Small intestine (tissue), 7 donors: ENCODE measurements at regions not wholly inside any gene's neighbourhood (a gene's known extent, or its start where the extent isn't known, plus 50 kb on each side); places are given as distances from the start of the nearest gene placed in this dataset.
"Not testable (repeated sequence)": the region's sequence is repeated elsewhere in the genome, so short reads cannot be mapped to it uniquely, and the experiment has no call there.

Experiments used
- DNase-seq, 2 donors: peaks; one replicate each; pipeline versions ENCODE4 v3.0.0 to v3.0.0-alpha.2; 2013
- FAIRE-seq: peaks from 2 replicates; lab custom pipeline; 2012; peaks lifted over from hg19 to GRCh38; lab: Jason Lieb, UNC
- H3K27ac ChIP-seq, 3 donors: one replicate each; pipeline ENCODE4 v1.5.1; 2013; ENCODE audit warnings: low read length in 2 of 3, mild to moderate bottlenecking in 2 of 3, control low read depth in 1 of 3, inconsistent platforms in 1 of 3, low read depth in 1 of 3, moderate library complexity in 1 of 3
- H3K27me3 ChIP-seq, 3 donors: one replicate each; pipeline ENCODE4 v1.6.1; 2013; ENCODE audit warnings: low read length in 3 of 3, inconsistent platforms in 1 of 3; ENCODE audit not compliant: control insufficient read depth in 3 of 3, insufficient read depth in 3 of 3
- H3K36me3 ChIP-seq, 3 donors: one replicate each; pipeline ENCODE4 v1.6.1; 2013; ENCODE audit warnings: low read length in 3 of 3, inconsistent platforms in 1 of 3, low read depth in 1 of 3, mild to moderate bottlenecking in 1 of 3, moderate library complexity in 1 of 3; ENCODE audit not compliant: control insufficient read depth in 3 of 3, insufficient read depth in 2 of 3
- H3K4me1 ChIP-seq, 3 donors: one replicate each; pipeline ENCODE4 v1.6.1; 2013; ENCODE audit warnings: low read length in 2 of 3, inconsistent platforms in 1 of 3, low read depth in 1 of 3, mild to moderate bottlenecking in 1 of 3, moderate library complexity in 1 of 3; ENCODE audit not compliant: control insufficient read depth in 3 of 3, insufficient read depth in 2 of 3
- H3K4me3 ChIP-seq, 3 donors: one replicate each; pipeline ENCODE4 v1.5.1; 2013; ENCODE audit warnings: low read length in 3 of 3, control low read depth in 1 of 3, inconsistent platforms in 1 of 3, low read depth in 1 of 3, mild to moderate bottlenecking in 1 of 3, moderate library complexity in 1 of 3
- H3K9me3 ChIP-seq, 2 donors: one replicate each; pipeline ENCODE4 v1.6.1; 2013; ENCODE audit warnings: low read depth in 1 of 2, low read length in 1 of 2; ENCODE audit not compliant: control insufficient read depth in 2 of 2, insufficient read depth in 1 of 2
- WGBS, 3 donors: extraction: QIAGEN DNeasy Blood & Tissue Kit; methylation state at CpG; one replicate each; pipeline ENCODE4 v1.1.7; 2013; 5-methylcytosine and 5-hydroxymethylcytosine counted together
- donor health status: healthy with polysubstance abuse.
- donor health status: control.
- donor health status: control.
- donor health status: Bipolar disorder and iron deficiency.
- donor health status: healthy.

DNA sequence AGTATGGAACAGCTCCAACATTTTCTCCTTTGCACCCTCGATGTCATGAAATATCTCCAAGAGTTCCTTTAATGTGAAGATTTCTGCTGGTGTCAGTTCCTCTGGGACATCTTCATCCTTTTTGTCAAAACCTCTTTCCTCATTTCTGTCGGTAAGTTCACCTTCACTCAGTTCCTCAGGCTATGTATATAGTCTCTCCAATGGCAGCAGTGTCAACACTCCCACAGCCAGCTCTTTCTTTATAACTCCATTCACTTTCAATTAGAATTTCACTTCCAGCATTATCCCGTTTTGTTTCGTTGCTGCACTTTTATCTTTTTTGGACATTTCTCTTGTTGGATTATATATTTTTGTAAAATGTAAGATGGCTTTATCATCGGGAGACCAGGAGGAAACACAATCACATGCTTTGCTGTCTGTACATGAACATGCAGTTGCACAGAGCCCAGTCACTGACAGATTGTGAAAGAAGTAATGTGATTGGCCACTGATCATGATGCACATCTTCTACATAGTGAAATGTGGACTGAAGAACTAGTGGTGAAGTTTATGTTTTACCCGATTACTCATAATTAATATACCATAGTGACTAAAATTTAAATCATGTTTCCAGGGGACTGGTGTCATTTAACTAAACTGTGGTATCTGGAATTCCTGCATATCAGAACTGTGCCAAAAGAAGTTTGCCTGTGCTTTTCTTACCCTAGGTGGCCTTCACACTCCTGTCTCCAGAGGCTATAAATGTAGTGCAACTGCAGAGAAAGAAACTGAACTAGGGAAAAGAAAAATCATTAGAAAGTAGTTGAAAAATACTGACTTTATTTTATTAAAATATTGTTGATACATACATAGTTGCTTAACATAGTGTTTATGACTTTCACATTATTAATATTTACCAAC lies 289.6 kb downstream of the PPP1R3A start:
- no peaks in the 10 kb centered on the region for H3K27me3 ChIP-seq
- no peaks in the 10 kb centered on the region for H3K9me3 ChIP-seq
- no peaks in the 10 kb centered on the region for H3K4me1 ChIP-seq
- H3K4me3 ChIP-seq, result no peak overlapping the region
- no peaks in the 10 kb centered on the region for H3K36me3 ChIP-seq
- DNase-seq (no peak), FAIRE-seq (no peak)
- no peak overlapping the region for H3K27ac ChIP-seq
- WGBS, 3 donors, result 77 to 82% (median 81%) methylated on average over 6 of the region's 6 CpGs

DNA sequence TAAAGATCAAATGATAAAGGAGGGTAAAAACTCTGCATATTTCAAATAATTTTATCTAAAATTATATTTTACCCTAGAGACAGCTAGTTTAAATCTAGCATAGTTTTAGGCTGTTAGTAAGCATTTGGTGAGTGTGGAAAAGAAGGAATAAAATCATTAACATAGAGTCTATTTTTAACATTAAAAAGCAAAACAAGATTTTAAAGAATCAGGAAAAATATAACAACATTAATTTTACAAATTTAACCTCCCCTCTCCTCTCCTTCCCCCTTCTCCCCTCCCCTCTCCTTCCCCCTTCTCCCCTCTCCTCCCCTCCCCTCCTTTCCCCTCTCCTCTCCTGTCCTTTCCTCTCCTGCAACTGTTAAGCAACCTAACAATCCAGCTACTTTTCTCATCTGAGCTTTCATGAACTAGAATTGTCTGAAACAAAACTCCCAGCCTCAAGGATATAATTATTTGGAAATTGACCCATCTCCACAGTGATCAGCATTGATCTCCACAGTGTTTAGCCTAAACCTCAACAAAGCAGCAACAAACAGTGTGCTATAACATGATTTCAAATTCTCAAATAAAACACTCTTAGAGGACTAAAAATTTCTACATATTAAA lies 293.2 kb downstream of the PPP1R3A start:
- no peak for FAIRE-seq
- peaks cover 0 to 3% of the 10 kb centered on the region in 2 donors for H3K9me3 ChIP-seq
- no peak overlapping the region for H3K27ac ChIP-seq
- no peak overlapping the region for H3K4me3 ChIP-seq
- no peaks in the 10 kb centered on the region for H3K4me1 ChIP-seq
- no peaks in the 10 kb centered on the region for H3K27me3 ChIP-seq
- DNase-seq, result no peak
- H3K36me3 ChIP-seq, result no peaks in the 10 kb centered on the region

DNA sequence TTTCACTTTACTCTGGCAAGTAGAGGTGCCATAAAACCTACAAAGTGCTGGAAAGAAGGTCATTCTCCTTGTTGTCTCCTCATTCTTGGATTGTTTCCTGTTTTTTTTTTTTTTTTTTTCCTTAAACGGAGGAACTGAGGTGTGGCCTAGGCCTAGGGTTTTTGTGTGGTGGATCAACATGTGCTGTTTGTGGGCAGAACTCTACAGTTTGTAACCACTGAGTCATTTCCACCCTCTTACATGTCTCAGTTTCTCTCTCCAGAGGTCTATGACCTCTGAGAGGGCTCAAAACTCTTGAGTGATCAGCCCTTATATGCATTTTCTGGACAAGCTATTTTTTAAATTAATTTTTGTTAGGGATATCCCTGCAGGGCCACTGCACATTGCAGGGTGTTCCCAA lies 296.0 kb downstream of the PPP1R3A start:
- H3K9me3 ChIP-seq, result peaks cover 0 to 6% of the 10 kb centered on the region in 2 donors
- H3K4me1 ChIP-seq, result no peaks in the 10 kb centered on the region
- no peak overlapping the region for H3K4me3 ChIP-seq
- no peaks in the 10 kb centered on the region for H3K27me3 ChIP-seq
- no peak for FAIRE-seq
- no peak overlapping the region for H3K27ac ChIP-seq
- whole genome bisulfite sequencing, 3 donors, result 67 to 89% (median 68%) methylated on average over 1 of the region's 1 CpG
- DNase-seq, result no peak
- H3K36me3 ChIP-seq, result no peaks in the 10 kb centered on the region

DNA sequence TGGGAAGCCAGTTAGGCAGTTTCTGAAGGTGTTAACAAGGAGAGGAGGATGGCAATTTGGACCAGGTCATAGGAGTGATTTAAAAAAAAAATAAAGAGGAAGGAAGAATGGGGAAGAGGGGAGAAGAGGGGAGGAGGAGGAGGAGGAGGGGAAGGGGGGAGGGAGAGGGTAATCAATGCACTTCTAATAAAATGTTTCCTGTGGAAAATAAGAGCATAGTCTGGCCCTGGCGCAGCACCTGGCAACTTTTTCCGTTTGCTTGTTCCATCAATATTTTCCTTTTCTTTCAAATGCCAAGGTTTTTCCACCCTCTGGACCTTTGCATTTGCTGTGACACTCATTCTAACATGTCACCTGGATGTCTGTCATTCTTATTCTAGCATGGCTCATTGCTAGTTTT lies 308.2 kb downstream of the PPP1R3A start:
- DNase-seq (no peak), FAIRE-seq (no peak)
- no peak overlapping the region for H3K27ac ChIP-seq
- WGBS, 3 donors, result 53 to 78% (median 61%) methylated on average over 2 of the region's 2 CpGs
- H3K36me3 ChIP-seq, result no peaks in the 10 kb centered on the region
- H3K9me3 ChIP-seq, result no peaks in the 10 kb centered on the region
- no peak overlapping the region for H3K4me3 ChIP-seq
- H3K27me3 ChIP-seq, result no peaks in the 10 kb centered on the region
- no peaks in the 10 kb centered on the region for H3K4me1 ChIP-seq

DNA sequence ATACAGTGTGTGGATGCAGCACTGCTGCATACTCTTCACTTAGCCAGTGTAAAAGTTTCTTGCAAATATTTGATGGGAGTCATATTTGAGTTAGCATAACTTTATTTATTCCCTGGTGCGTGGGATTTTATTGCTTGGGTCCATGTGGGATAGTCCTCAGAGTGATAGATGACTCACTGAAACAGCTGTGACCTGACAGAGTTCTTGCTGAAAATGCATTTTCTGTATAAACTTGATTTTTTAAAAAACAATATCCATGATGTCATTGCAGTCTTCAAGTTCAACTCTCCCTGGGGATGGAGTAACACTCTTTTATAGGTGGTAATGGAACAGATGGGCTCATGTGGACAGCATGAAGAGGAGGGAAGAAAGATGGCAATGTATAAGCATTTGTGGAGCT lies 310.0 kb downstream of the PPP1R3A start:
- FAIRE-seq, result no peak
- Histone ChIP-seq H3K4me1 (no peaks in the 10 kb centered on the region), H3K27me3 (no peaks in the 10 kb centered on the region), H3K36me3 (no peaks in the 10 kb centered on the region), H3K9me3 (no peaks in the 10 kb centered on the region), H3K4me3 (no peak overlapping the region), H3K27ac (no peak overlapping the region)
- WGBS, 3 donors, result 67 to 71% (median 71%) methylated on average over 1 of the region's 1 CpG
- no peak for DNase-seq

DNA sequence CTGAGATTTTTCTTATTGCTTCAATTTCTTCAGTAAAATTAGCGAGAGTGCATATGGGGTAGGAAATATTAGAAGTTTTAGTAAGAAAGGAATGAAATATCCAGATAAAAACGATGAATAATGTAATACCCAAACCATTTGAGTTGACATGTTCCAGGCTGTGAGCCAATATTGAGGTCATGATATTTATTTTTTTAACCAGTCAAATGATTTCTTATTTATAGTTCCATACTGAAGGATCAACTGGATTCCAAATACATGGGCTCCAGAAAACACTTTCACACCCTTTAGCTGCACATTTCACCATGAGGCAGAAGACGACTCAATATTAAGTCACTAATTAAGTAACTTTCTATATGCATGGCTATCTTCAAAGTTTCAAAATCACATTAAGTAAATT lies 312.5 kb downstream of the PPP1R3A start:
- Histone ChIP-seq H3K4me3 (no peak overlapping the region), H3K27ac (no peak overlapping the region), H3K9me3 (no peaks in the 10 kb centered on the region), H3K36me3 (no peaks in the 10 kb centered on the region), H3K27me3 (no peaks in the 10 kb centered on the region), H3K4me1 (no peaks in the 10 kb centered on the region)
- no peak for DNase-seq
- 68 to 79% (median 78%) methylated on average over 3 of the region's 3 CpGs for WGBS, 3 donors
- no peak for FAIRE-seq

DNA sequence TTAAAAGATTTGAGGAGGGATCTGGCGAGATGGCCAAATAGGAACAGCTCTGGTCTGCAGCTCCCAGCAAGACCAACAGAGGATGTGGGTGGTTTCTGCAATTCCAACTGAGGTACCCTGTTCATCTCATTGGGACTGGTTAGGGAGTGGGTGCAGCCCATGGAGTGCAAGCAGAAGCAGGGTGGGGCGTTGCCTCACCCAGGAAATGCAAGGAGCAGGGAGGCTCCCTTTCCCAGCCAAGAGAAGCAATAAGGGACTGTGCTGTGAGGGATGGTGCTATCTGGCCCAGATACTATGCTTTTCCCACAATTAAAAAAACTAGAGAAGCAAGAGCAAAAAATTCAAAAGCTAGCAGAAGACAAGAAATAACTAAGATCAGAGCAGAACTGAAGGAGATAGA lies 318.4 kb downstream of the PPP1R3A start:
- H3K36me3 ChIP-seq, H3K27ac ChIP-seq, DNase-seq, FAIRE-seq, H3K9me3 ChIP-seq, H3K4me1 ChIP-seq, H3K27me3 ChIP-seq, H3K4me3 ChIP-seq: not testable (repeated sequence)
- 54 to 72% (median 58%) methylated on average over 2 of the region's 2 CpGs for WGBS, 3 donors

DNA sequence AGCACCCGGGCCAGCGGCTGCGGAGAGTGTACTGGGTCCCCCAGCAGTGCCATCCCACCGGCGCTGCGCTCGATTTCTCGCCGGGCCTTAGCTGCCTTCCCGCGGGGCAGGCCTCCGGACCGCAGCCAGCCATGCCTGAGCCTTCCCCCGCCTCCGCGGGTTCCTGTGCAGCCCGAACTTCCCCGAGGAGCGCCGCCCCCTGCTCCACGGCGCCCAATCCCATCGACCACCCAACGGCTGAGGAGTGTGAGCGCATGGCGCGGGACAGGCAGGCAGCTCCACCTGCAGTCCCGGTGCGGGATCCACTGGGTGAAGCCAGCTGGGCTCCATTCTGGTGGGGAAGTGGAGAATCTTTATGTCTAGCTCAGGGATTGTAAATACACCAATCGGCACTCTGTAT lies 325.4 kb downstream of the PPP1R3A start:
- WGBS, 3 donors, result 90 to 96% (median 93%) methylated on average over 23 to 30 of the region's 30 CpGs
- H3K27me3 ChIP-seq, H3K4me1 ChIP-seq, H3K4me3 ChIP-seq, H3K27ac ChIP-seq, H3K36me3 ChIP-seq, DNase-seq, FAIRE-seq, H3K9me3 ChIP-seq: not testable (repeated sequence)
